KMS-11 (cell line): ENCODE measurements at regions not wholly inside any gene's neighbourhood (a gene's known extent, or its start where the extent isn't known, plus 50 kb on each side); places are given as distances from the start of the nearest gene placed in this dataset.

ENCODE experiments used
- H2AFZ ChIP-seq: fragments of 200-600 bp; sonication (generic); 2 replicates; pipeline ENCODE4 v1.6.1; 2016; ENCODE audit warnings: antibody characterized with exemption, mixed run types, low read depth
- H3K27ac ChIP-seq: fragments of 200-600 bp; sonication (generic); 2 replicates; pipeline ENCODE4 v1.6.1; 2016; ENCODE audit warnings: mild to moderate bottlenecking, mixed run types
- H3K27me3 ChIP-seq: fragments of 200-600 bp; sonication (generic); 2 replicates; pipeline ENCODE4 v1.6.1; 2017; ENCODE audit warnings: mild to moderate bottlenecking, low read depth, mixed run types, moderate library complexity; ENCODE audit not compliant: insufficient read depth
- H3K36me3 ChIP-seq: fragments of 200-600 bp; sonication (generic); 2 replicates; pipeline ENCODE4 v1.6.1; 2017; ENCODE audit warnings: mild to moderate bottlenecking, mixed run types; ENCODE audit not compliant: insufficient read depth
- H3K4me1 ChIP-seq: fragments of 200-600 bp; sonication (generic); 2 replicates; pipeline ENCODE4 v1.6.1; 2016; ENCODE audit warnings: mild to moderate bottlenecking, low read depth, mixed run types; ENCODE audit not compliant: poor library complexity, severe bottlenecking
- H3K4me2 ChIP-seq: fragments of 200-600 bp; sonication (generic); 2 replicates; pipeline ENCODE4 v1.7.0; 2016; ENCODE audit warnings: mild to moderate bottlenecking, mixed run types
- H3K4me3 ChIP-seq: fragments of 200-600 bp; sonication (generic); IDR thresholded peaks from 2 replicates; pipeline ENCODE4 v1.6.1; 2017; ENCODE audit warnings: low read depth, low read length, mixed read lengths; ENCODE audit not compliant: insufficient read depth
- H3K79me2 ChIP-seq: fragments of 200-600 bp; sonication (generic); 2 replicates; pipeline ENCODE4 v1.6.1; 2016; ENCODE audit warnings: low read depth, mixed run types; ENCODE audit not compliant: insufficient read depth
- H3K9ac ChIP-seq: fragments of 200-600 bp; sonication (generic); 2 replicates; pipeline ENCODE4 v1.6.1; 2016; ENCODE audit warnings: mild to moderate bottlenecking, mixed run types
- H4K20me1 ChIP-seq: fragments of 200-600 bp; sonication (generic); 2 replicates; pipeline ENCODE4 v1.6.1; 2016; ENCODE audit warnings: mild to moderate bottlenecking, mixed run types; ENCODE audit not compliant: insufficient read depth
- CTCF ChIP-seq: fragments of 200-600 bp; sonication (generic); conservative IDR thresholded peaks from 2 replicates; pipeline ENCODE4 v1.6.1; 2017; ENCODE audit warnings: low read depth, mild to moderate bottlenecking, antibody characterized with exemption, low read length, moderate library complexity, mixed read lengths

- Histone ChIP-seq H3K4me3 (no peak overlapping the region), H2AFZ (no peak overlapping the region), H3K4me2 (no peak overlapping the region), H3K4me1 (no peaks in the 10 kb centered on the region), H3K27ac (no peak overlapping the region), H3K79me2 (no peaks in the 10 kb centered on the region), H3K36me3 (no peaks in the 10 kb centered on the region), H3K9ac (no peak overlapping the region), H4K20me1 (no peaks in the 10 kb centered on the region), H3K27me3 (no peaks in the 10 kb centered on the region)
- no peak for TF ChIP-seq CTCF
Measured at GRCh38 chr21:41589131-41589530, 81.2 kb upstream of the TMPRSS2 start.

- H3K4me2 ChIP-seq, result no peak overlapping the region
- H3K27ac ChIP-seq, result no peak overlapping the region
- no peak for TF ChIP-seq CTCF
- H2AFZ ChIP-seq, result no peak overlapping the region
- H3K9ac ChIP-seq, result no peak overlapping the region
- no peaks in the 10 kb centered on the region for H3K27me3 ChIP-seq
- no peaks in the 10 kb centered on the region for H3K36me3 ChIP-seq
- no peaks in the 10 kb centered on the region for H3K79me2 ChIP-seq
- H3K4me1 ChIP-seq, result no peaks in the 10 kb centered on the region
- H4K20me1 ChIP-seq, result no peaks in the 10 kb centered on the region
- no peak overlapping the region for H3K4me3 ChIP-seq
Measured at GRCh38 chr21:41585199-41585994, 77.4 kb upstream of the TMPRSS2 start.

- Histone ChIP-seq H3K36me3 (no peaks in the 10 kb centered on the region), H3K4me2 (no peak overlapping the region), H4K20me1 (no peaks in the 10 kb centered on the region), H3K4me1 (no peaks in the 10 kb centered on the region), H2AFZ (no peak overlapping the region), H3K79me2 (no peaks in the 10 kb centered on the region), H3K27me3 (no peaks in the 10 kb centered on the region), H3K4me3 (no peak overlapping the region), H3K9ac (no peak overlapping the region), H3K27ac (no peak overlapping the region)
- no peak for TF ChIP-seq CTCF
Measured at GRCh38 chr21:41584603-41585176, 76.7 kb upstream of the TMPRSS2 start.

GRCh38 chr21:41583274-41583790, 75.4 kb upstream of the TMPRSS2 start:
- Histone ChIP-seq H3K4me3 (no peak overlapping the region), H2AFZ (no peak overlapping the region), H3K27ac (no peak overlapping the region), H3K27me3 (no peaks in the 10 kb centered on the region), H3K9ac (no peak overlapping the region), H3K79me2 (no peaks in the 10 kb centered on the region), H3K4me2 (no peak overlapping the region), H3K4me1 (no peaks in the 10 kb centered on the region), H4K20me1 (no peaks in the 10 kb centered on the region), H3K36me3 (no peaks in the 10 kb centered on the region)
- no peak for TF ChIP-seq CTCF
